GM21717 (cell line): ENCODE measurements at regions not wholly inside any gene's neighbourhood (a gene's known extent, or its start where the extent isn't known, plus 50 kb on each side); places are given as distances from the start of the nearest gene placed in this dataset.

Source experiments
- ATAC-seq: cut with Tn5 transposase; IDR thresholded peaks from one replicate; pipeline ENCODE4 v1.9.1; 2021; ENCODE audit warnings: mild to moderate bottlenecking, moderate library complexity; ENCODE audit not compliant: unreplicated experiment

DNA sequence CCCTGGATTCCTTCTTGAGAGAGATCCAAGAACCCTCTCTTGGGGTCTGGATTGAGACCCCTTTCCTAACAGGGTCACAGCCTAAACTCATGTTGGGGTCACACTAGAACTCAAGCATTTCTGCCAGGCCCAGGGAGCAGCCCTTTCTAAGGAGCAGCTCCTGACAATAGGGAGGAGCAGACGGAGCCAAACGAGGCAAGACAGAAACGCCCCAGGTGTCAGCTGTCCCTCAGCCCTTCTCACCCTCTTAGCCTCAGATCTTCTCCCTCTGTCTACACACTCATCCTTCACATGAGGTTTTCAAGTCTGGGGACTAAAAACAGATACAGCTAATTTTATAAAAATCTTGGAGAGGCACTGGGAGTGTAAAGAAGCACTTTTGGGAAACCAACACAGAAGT is 157.2 kb downstream of the SOCS6 start:
- ATAC-seq = no peak

- ATAC-seq = no peak
Measured at GRCh38 chr18:70442933-70443332, 154.1 kb downstream of the SOCS6 start.

DNA sequence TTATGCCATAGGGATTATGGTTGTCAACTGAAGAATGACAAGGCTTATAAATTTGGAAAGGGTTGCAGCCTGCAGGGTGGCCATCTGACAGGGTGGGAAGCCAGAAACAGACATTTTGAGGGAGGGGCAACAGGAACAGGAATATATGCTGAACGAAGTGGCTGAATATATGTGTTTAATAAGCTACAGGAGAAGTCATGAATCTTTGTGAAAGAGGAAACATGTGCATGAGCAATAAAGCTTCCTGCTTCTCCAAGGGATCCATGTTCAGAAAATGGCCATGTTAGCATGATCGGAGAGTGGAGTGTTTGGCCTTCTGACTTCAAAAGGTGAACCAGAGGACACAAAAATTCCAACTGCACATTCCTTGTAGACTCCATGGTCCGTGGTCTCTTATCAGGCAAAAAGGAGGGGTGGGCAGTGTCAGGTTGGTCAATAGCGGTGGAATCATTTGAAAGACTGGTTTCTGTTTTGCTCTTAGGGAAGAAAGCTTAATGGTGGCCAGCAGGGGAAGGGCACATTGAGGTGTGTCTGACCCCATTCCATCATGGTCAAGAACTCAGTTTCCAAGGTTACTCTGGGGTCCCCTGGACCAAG is 144.1 kb downstream of the SOCS6 start:
- no peak for ATAC-seq

- no peak for ATAC-seq
Measured at GRCh38 chr18:70431203-70431624, 142.4 kb downstream of the SOCS6 start.

GRCh38 chr18:70430501-70431173 is 141.8 kb downstream of the SOCS6 start:
- no peak for ATAC-seq

GRCh38 chr18:70429847-70430500 is 141.1 kb downstream of the SOCS6 start:
- no peak for ATAC-seq

- ATAC-seq = peak; percentile 100
Measured at GRCh38 chr18:70428439-70428838, 139.6 kb downstream of the SOCS6 start.

- ATAC-seq = no peak
Measured at GRCh38 chr18:70426818-70427217, 138.0 kb downstream of the SOCS6 start.

- no peak for ATAC-seq
Measured at GRCh38 chr18:70425236-70425635, 136.4 kb downstream of the SOCS6 start.

DNA sequence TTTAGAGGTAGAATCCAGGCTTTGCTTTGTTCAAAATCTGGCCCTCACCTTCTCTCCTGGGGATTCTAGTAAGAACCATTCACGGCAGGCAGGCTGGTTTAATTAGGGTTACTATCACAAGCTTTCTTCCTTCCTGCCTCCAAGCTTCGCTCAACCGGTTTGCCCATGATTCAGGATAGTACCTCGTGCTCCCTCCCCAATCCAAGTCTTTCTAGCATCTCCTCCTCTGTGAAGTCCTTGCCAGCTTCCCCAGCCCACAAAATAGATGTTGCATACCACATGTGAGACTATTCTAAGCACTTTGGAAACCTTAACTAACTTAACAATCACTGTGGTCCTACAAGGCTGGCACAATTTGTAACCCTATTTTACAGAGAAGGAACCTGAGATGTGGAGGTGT is 135.1 kb downstream of the SOCS6 start:
- ATAC-seq = no peak

DNA sequence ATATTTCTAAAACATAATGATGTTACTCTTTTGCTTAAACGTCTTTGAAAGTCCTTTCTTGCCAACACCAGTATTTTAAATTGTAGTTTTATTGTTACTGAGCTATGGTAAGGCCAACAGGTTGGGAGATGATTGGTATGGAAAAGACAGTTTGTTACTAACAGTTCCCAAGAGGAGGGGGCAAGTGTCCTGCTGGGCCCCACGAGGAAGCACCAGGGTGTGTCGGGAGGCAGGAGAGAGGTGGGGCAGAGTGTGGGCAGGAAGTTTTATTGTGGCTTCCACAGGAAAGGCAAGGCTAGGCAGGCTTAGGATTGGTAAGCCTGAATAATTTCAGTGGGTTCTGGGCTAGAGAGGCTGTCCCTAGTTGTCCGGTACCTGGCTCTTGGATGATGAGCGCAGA is 134.3 kb downstream of the SOCS6 start:
- ATAC-seq = no peak

DNA sequence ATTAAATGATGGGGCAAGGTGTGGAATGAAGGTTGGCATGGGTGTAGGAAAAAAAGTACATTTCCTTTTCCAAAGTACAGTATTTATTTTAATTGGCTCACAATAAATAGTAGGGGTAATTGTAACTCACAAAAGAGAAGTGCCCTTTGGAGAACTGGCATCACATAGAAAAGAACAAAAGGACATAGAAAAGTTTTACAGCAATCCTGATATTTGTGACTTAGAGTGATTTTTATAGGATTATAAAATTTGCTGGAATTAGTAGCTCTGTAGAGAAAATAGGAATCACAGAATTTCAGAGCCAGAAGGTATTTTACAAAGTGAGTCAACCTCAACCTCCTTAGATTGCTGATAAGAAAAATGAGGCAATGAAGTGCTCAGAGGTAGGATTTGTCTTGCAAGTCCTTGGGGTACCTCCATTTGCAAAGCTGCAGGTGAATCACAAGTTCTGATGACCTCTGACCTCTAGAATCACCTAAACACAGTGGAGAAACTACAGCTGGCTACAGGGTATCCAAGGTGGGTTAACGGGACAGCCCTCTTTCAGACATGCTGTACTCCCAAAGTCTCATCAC is 133.6 kb downstream of the SOCS6 start:
- ATAC-seq = no peak

DNA sequence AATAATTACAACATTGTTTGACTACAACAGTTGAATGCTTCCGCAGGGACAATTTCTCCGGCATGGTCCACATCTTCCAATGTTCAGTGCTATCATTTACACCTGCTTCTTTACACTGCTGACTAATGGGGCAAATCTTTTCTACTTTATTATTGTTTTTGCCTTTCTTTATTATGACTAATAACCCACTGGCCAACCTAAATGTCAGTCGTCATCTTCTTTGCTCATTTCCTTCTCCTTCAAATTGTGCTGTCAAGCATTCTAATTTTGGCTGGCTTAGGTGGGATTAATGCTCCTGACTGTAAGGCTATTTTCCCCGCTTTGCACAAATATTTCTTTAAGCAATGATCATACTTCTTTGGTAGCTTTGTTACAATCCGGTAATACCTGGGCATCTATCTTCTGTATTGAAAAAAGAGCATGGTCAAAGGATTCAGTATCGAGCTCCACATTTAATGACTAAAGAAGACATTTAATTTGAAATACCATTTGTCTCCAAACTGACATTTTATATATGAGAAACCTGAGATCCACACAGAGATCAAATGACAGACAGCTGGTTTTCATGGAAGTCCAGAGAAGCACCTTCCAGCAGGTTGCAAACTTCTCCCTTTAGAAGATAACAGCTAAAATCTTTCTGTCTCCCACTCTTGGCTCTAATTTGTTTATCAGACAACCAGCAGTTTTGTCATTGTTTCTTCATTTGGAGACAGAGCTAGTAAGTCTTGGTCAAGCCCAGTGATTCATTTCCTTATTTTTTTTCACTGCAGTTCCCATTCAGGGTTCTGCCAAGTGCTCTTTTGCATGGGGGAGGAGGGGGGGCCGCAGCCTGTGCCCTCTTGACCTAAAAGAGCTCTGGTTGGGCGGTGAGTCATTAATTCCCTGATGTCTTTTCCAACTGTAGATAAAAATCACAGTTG is 132.9 kb downstream of the SOCS6 start:
- no peak for ATAC-seq

GRCh38 chr18:70420146-70420898 is 131.5 kb downstream of the SOCS6 start:
- ATAC-seq = no peak

DNA sequence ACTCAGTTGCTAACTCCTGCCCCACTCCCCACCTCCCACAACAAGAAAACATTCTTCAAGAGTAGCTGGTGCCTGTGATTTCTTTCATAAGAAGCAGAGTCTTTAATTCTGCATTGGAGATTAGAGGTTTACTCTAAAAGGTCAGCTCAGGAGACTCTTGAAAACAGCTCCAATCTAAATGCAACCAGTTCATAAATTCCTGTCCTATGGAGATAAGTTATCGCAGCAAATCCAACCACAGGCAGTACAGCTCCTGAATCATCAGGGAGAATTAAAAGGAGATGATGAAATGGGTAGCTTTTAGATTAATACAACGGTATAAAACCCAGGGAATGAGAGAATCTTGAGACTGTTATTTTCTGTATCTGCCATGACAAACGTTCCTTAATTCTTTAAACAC is 130.7 kb downstream of the SOCS6 start:
- no peak for ATAC-seq

DNA sequence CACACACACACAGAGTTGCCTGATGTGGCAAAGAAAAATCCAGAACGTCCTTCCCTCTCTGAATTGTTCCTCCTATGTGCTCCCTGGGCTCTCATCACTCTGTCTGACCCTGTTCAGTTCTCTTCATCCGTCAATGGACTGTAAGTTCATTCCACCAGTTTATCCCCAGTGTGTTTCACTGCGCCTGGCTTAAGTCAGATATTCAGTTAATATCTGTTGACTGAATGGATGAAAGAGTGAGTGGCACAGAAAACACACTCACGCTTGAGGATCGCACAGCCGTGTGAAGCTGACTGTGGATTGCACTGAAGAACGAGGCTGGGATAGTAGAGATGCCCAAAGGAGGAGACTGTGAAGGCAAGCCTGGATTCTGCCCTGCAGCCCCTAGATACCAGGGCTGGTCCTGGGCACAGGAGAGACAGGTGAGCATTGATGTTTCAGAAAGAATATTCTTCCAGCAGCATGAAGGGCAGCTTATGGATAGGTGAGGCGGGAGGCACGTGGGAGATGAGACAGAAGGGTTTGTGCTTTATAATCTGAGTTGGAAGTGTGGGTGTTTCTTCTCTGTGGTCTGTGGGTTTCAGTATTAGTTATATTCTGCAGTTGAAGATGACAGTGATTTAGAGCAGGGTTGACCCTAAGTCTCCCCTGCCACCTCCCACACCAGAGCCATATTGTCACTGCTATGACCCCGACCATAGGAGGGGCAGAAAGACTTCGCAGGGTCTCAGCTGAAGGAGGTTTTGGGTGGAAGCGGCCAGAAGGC is 129.9 kb downstream of the SOCS6 start:
- ATAC-seq = peak; percentile 98

- no peak for ATAC-seq
Measured at GRCh38 chr18:70417847-70418246, 129.0 kb downstream of the SOCS6 start.

- ATAC-seq = no peak
Measured at GRCh38 chr18:70416496-70416895, 127.7 kb downstream of the SOCS6 start.

- no peak for ATAC-seq
Measured at GRCh38 chr18:70415823-70416488, 127.1 kb downstream of the SOCS6 start.
